Trophoblast cell (in vitro differentiated cells and primary cell): ENCODE measurements at regions not wholly inside any gene's neighbourhood (a gene's known extent, or its start where the extent isn't known, plus 50 kb on each side); places are given as distances from the start of the nearest gene placed in this dataset.

ENCODE experiments used
- DNase-seq, 2 donors: peaks; one replicate each; pipeline ENCODE4 v3.0.0-alpha.2; 2016
- H2AFZ ChIP-seq: 2 replicates; pipeline ENCODE4 v1.6.1; 2013; ENCODE audit warnings: low read length, moderate library complexity, mild to moderate bottlenecking; ENCODE audit not compliant: insufficient read depth, poor library complexity
- H2AK5ac ChIP-seq: 2 replicates; pipeline ENCODE4 v1.6.1; 2013; ENCODE audit warnings: mild to moderate bottlenecking, low read length
- H2BK120ac ChIP-seq: 2 replicates; pipeline ENCODE4 v1.6.1; 2013; ENCODE audit warnings: low read length, mild to moderate bottlenecking, moderate library complexity; ENCODE audit not compliant: insufficient read depth, poor library complexity
- H2BK12ac ChIP-seq: 2 replicates; pipeline ENCODE4 v1.6.1; 2013; ENCODE audit warnings: mild to moderate bottlenecking, low read length, moderate library complexity
- H2BK5ac ChIP-seq: 2 replicates; pipeline ENCODE4 v1.6.1; 2013; ENCODE audit warnings: low read length, low read depth, moderate library complexity, mild to moderate bottlenecking; ENCODE audit not compliant: poor library complexity
- H3K14ac ChIP-seq: 2 replicates; pipeline ENCODE4 v1.6.1; 2013; ENCODE audit warnings: mild to moderate bottlenecking, low read length
- H3K18ac ChIP-seq: 2 replicates; pipeline ENCODE4 v1.6.1; 2013; ENCODE audit warnings: mild to moderate bottlenecking, low read length
- H3K23ac ChIP-seq: 2 replicates; pipeline ENCODE4 v1.6.1; 2013; ENCODE audit warnings: low read length
- H3K27ac ChIP-seq: 2 replicates; pipeline ENCODE4 v1.5.1; 2013; ENCODE audit warnings: low read depth, mild to moderate bottlenecking, inconsistent platforms, low read length, moderate library complexity
- H3K27me3 ChIP-seq: 2 replicates; pipeline ENCODE4 v1.6.1; 2013; ENCODE audit warnings: inconsistent platforms, mild to moderate bottlenecking, low read length, moderate library complexity; ENCODE audit not compliant: insufficient read depth
- H3K36me3 ChIP-seq, 2 experiments: 1 replicate in 1 of 2; 2 replicates in 1 of 2; pipeline ENCODE4 v1.6.1; 2013; ENCODE audit warnings: low read length in 2 of 2, mild to moderate bottlenecking in 2 of 2, moderate library complexity in 1 of 2; ENCODE audit not compliant: insufficient read depth in 2 of 2, control insufficient read depth in 1 of 2
- H3K4ac ChIP-seq: 2 replicates; pipeline ENCODE4 v1.6.1; 2013; ENCODE audit warnings: low read depth, mild to moderate bottlenecking, low read length, moderate library complexity
- H3K4me1 ChIP-seq, 2 experiments: 1 replicate in 1 of 2; 2 replicates in 1 of 2; pipeline ENCODE4 v1.6.1; 2013; ENCODE audit warnings: low read length in 2 of 2, mild to moderate bottlenecking in 2 of 2, moderate library complexity in 1 of 2; ENCODE audit not compliant: insufficient read depth in 2 of 2, control insufficient read depth in 1 of 2
- H3K4me2 ChIP-seq: 2 replicates; pipeline ENCODE4 v1.6.1; 2013; ENCODE audit warnings: inconsistent platforms, mild to moderate bottlenecking, low read length, moderate library complexity
- H3K4me3 ChIP-seq: 2 replicates; pipeline ENCODE4 v1.5.1; 2013; ENCODE audit warnings: mild to moderate bottlenecking, low read depth, low read length, inconsistent platforms
- H3K79me1 ChIP-seq: one replicate; pipeline ENCODE4 v1.6.1; 2013; ENCODE audit warnings: low read length
- H3K79me2 ChIP-seq: 2 replicates; pipeline ENCODE4 v1.6.1; 2013; ENCODE audit warnings: low read length, mild to moderate bottlenecking; ENCODE audit not compliant: control insufficient read depth, insufficient read depth, poor library complexity
- H3K9ac ChIP-seq: 2 replicates; pipeline ENCODE4 v1.6.1; 2013; ENCODE audit warnings: mild to moderate bottlenecking, low read length
- H3K9me3 ChIP-seq: 2 replicates; pipeline ENCODE4 v1.6.1; 2013; ENCODE audit warnings: low read depth, mild to moderate bottlenecking, control low read depth, inconsistent platforms, low read length; ENCODE audit not compliant: insufficient read depth
- H4K12ac ChIP-seq: 2 replicates; pipeline ENCODE4 v1.6.1; 2013; ENCODE audit warnings: low read depth, mild to moderate bottlenecking, low read length, moderate library complexity
- H4K8ac ChIP-seq: 2 replicates; pipeline ENCODE4 v1.6.1; 2013; ENCODE audit warnings: low read depth, mild to moderate bottlenecking, low read length, moderate library complexity
- H4K91ac ChIP-seq: one replicate; pipeline ENCODE4 v1.6.1; 2013; ENCODE audit warnings: low read depth, mild to moderate bottlenecking, low read length, moderate library complexity
- WGBS: extraction: QIAGEN DNeasy Blood & Tissue Kit; methylation state at CpG from one replicate; pipeline ENCODE4 v1.1.7; 2013; ENCODE audit warnings: missing lambda C conversion rate; ENCODE audit not compliant: insufficient read length, insufficient coverage; ENCODE audit errors: extremely low coverage; 5-methylcytosine and 5-hydroxymethylcytosine counted together

GRCh38 chr4:95749204-95749603 is 90.7 kb upstream of the PDHA2 start:
- H3K27ac ChIP-seq = no peak overlapping the region
- no peak overlapping the region for H3K14ac ChIP-seq
- peaks cover 4% of the 10 kb centered on the region for H3K9me3 ChIP-seq
- no peak overlapping the region for H4K8ac ChIP-seq
- H4K12ac ChIP-seq = no peak overlapping the region
- no peak overlapping the region for H3K9ac ChIP-seq
- WGBS = no CpG with 5 or more reads among the region's 3 CpGs
- H2AFZ ChIP-seq = no peak overlapping the region
- H3K4me1 ChIP-seq = no peaks in the 10 kb centered on the region
- no peaks in the 10 kb centered on the region for H3K79me1 ChIP-seq
- no peaks in the 10 kb centered on the region for H3K27me3 ChIP-seq
- no peak overlapping the region for H3K4me2 ChIP-seq
- no peak overlapping the region for H3K4me3 ChIP-seq
- H3K18ac ChIP-seq = no peak overlapping the region
- no peak for DNase-seq
- H4K91ac ChIP-seq = no peak overlapping the region
- H2AK5ac ChIP-seq = no peak overlapping the region
- H2BK5ac ChIP-seq = no peak overlapping the region
- H2BK12ac ChIP-seq = no peak overlapping the region
- H3K36me3 ChIP-seq = no peaks in the 10 kb centered on the region
- H3K79me2 ChIP-seq = no peaks in the 10 kb centered on the region
- H3K23ac ChIP-seq = no peak overlapping the region
- H3K4ac ChIP-seq = no peak overlapping the region
- H2BK120ac ChIP-seq = no peak overlapping the region

GRCh38 chr4:95742872-95743271 is 97.0 kb upstream of the PDHA2 start:
- Histone ChIP-seq H2BK12ac (no peak overlapping the region), H3K4me3 (no peak overlapping the region), H4K12ac (no peak overlapping the region), H3K14ac (no peak overlapping the region), H3K18ac (no peak overlapping the region), H3K36me3 (no peaks in the 10 kb centered on the region), H3K79me2 (no peaks in the 10 kb centered on the region), H3K4me2 (no peak overlapping the region), H2BK5ac (no peak overlapping the region), H3K27me3 (no peaks in the 10 kb centered on the region), H3K23ac (no peak overlapping the region), H4K91ac (no peak overlapping the region), H3K79me1 (no peaks in the 10 kb centered on the region), H2BK120ac (no peak overlapping the region), H2AFZ (no peak overlapping the region), H3K4ac (no peak overlapping the region), H3K9ac (no peak overlapping the region), H3K9me3 (peaks cover 7% of the 10 kb centered on the region), H2AK5ac (no peak overlapping the region), H3K4me1 (no peaks in the 10 kb centered on the region), H3K27ac (no peak overlapping the region), H4K8ac (no peak overlapping the region)
- no peak for DNase-seq

GRCh38 chr4:95742179-95742578 is 97.7 kb upstream of the PDHA2 start:
- no peak overlapping the region for H3K14ac ChIP-seq
- H3K79me1 ChIP-seq = no peaks in the 10 kb centered on the region
- no peak overlapping the region for H3K23ac ChIP-seq
- no peak overlapping the region for H4K91ac ChIP-seq
- no peaks in the 10 kb centered on the region for H3K79me2 ChIP-seq
- H3K27ac ChIP-seq = no peak overlapping the region
- H3K27me3 ChIP-seq = no peaks in the 10 kb centered on the region
- H3K9me3 ChIP-seq = peaks cover 7% of the 10 kb centered on the region
- H2BK120ac ChIP-seq = no peak overlapping the region
- WGBS = no CpG with 5 or more reads among the region's 1 CpG
- no peak overlapping the region for H3K18ac ChIP-seq
- no peak overlapping the region for H4K8ac ChIP-seq
- H4K12ac ChIP-seq = no peak overlapping the region
- H3K36me3 ChIP-seq = no peaks in the 10 kb centered on the region
- H2AK5ac ChIP-seq = no peak overlapping the region
- H2BK12ac ChIP-seq = no peak overlapping the region
- H3K4me3 ChIP-seq = no peak overlapping the region
- no peak for DNase-seq
- H3K4me2 ChIP-seq = no peak overlapping the region
- H2BK5ac ChIP-seq = no peak overlapping the region
- H3K4me1 ChIP-seq = no peaks in the 10 kb centered on the region
- no peak overlapping the region for H3K4ac ChIP-seq
- no peak overlapping the region for H2AFZ ChIP-seq
- H3K9ac ChIP-seq = no peak overlapping the region

- Histone ChIP-seq H3K4me2 (no peak overlapping the region), H4K91ac (no peak overlapping the region), H3K4me3 (no peak overlapping the region), H3K79me1 (no peaks in the 10 kb centered on the region), H3K4ac (no peak overlapping the region), H2BK12ac (no peak overlapping the region), H3K27ac (no peak overlapping the region), H3K27me3 (no peaks in the 10 kb centered on the region), H3K9me3 (no peaks in the 10 kb centered on the region), H2AK5ac (no peak overlapping the region), H3K23ac (no peak overlapping the region), H3K18ac (no peak overlapping the region), H4K12ac (no peak overlapping the region), H4K8ac (no peak overlapping the region), H3K79me2 (no peaks in the 10 kb centered on the region), H3K9ac (no peak overlapping the region), H2AFZ (no peak overlapping the region), H3K14ac (no peak overlapping the region), H3K36me3 (no peaks in the 10 kb centered on the region), H2BK120ac (no peak overlapping the region), H2BK5ac (no peak overlapping the region), H3K4me1 (no peaks in the 10 kb centered on the region)
- DNase-seq = no peak
Observed at GRCh38 chr4:95732061-95732460, 107.8 kb upstream of the PDHA2 start.

- no peaks in the 10 kb centered on the region for H3K36me3 ChIP-seq
- H4K12ac ChIP-seq = no peak overlapping the region
- no peak overlapping the region for H2BK120ac ChIP-seq
- H3K27ac ChIP-seq = no peak overlapping the region
- no peak overlapping the region for H2BK5ac ChIP-seq
- H3K4me3 ChIP-seq = no peak overlapping the region
- H2BK12ac ChIP-seq = no peak overlapping the region
- H3K79me1 ChIP-seq = no peaks in the 10 kb centered on the region
- no peak overlapping the region for H3K4me2 ChIP-seq
- H3K4ac ChIP-seq = no peak overlapping the region
- no peak overlapping the region for H3K9ac ChIP-seq
- H3K4me1 ChIP-seq = no peaks in the 10 kb centered on the region
- H4K91ac ChIP-seq = no peak overlapping the region
- H3K23ac ChIP-seq = no peak overlapping the region
- H2AFZ ChIP-seq = no peak overlapping the region
- H3K14ac ChIP-seq = no peak overlapping the region
- no peak overlapping the region for H3K18ac ChIP-seq
- H3K9me3 ChIP-seq = no peaks in the 10 kb centered on the region
- no peak overlapping the region for H4K8ac ChIP-seq
- H3K27me3 ChIP-seq = no peaks in the 10 kb centered on the region
- no peaks in the 10 kb centered on the region for H3K79me2 ChIP-seq
- DNase-seq = no peak
- WGBS = no CpG with 5 or more reads among the region's 9 CpGs
- H2AK5ac ChIP-seq = no peak overlapping the region
Observed at GRCh38 chr4:95729596-95729995, 110.3 kb upstream of the PDHA2 start.
